ENCODE measurements at regions not wholly inside any gene's neighbourhood (a gene's known extent, or its start where the extent isn't known, plus 50 kb on each side); places are given as distances from the start of the nearest gene placed in this dataset.

GRCh38 chr1:72734415-72734814, 452.1 kb upstream of the NEGR1 start:
- DNase-seq, result no peak

- DNase-seq, result peak in 1 of 2 donors; percentile 0
Measured at GRCh38 chr1:72724951-72725861, 442.9 kb upstream of the NEGR1 start.

GRCh38 chr1:72705921-72706320, 423.6 kb upstream of the NEGR1 start:
- no peak for DNase-seq

- no peak for DNase-seq
Measured at GRCh38 chr1:72704841-72705477, 422.6 kb upstream of the NEGR1 start.

GRCh38 chr1:72697410-72697809, 415.1 kb upstream of the NEGR1 start:
- no peak for DNase-seq

- no peak for DNase-seq
Measured at GRCh38 chr1:72693899-72694298, 411.6 kb upstream of the NEGR1 start.

- no peak for DNase-seq
Measured at GRCh38 chr1:72693376-72693775, 411.0 kb upstream of the NEGR1 start.

- DNase-seq, result no peak
Measured at GRCh38 chr1:72690871-72691270, 408.5 kb upstream of the NEGR1 start.

- DNase-seq, result no peak
Measured at GRCh38 chr1:72678683-72679082, 396.3 kb upstream of the NEGR1 start.

GRCh38 chr1:72670902-72671301, 388.6 kb upstream of the NEGR1 start:
- DNase-seq, result no peak

GRCh38 chr1:72662918-72663317, 380.6 kb upstream of the NEGR1 start:
- no peak for DNase-seq

GRCh38 chr1:72650843-72651435, 368.6 kb upstream of the NEGR1 start:
- DNase-seq, result no peak

GRCh38 chr1:72649991-72650390, 367.7 kb upstream of the NEGR1 start:
- no peak for DNase-seq

GRCh38 chr1:72649211-72649888, 367.0 kb upstream of the NEGR1 start:
- DNase-seq, result no peak

GRCh38 chr1:72648465-72648864, 366.1 kb upstream of the NEGR1 start:
- DNase-seq, result no peak

- no peak for DNase-seq
Measured at GRCh38 chr1:72643142-72643541, 360.8 kb upstream of the NEGR1 start.

- no peak for DNase-seq
Measured at GRCh38 chr1:72637593-72637992, 355.3 kb upstream of the NEGR1 start.

GRCh38 chr1:72636631-72637030, 354.3 kb upstream of the NEGR1 start:
- DNase-seq, result no peak

GRCh38 chr1:72635719-72636118, 353.4 kb upstream of the NEGR1 start:
- DNase-seq, result no peak

- DNase-seq, result no peak
Measured at GRCh38 chr1:72634946-72635345, 352.6 kb upstream of the NEGR1 start.

GRCh38 chr1:72631449-72631848, 349.1 kb upstream of the NEGR1 start:
- no peak for DNase-seq

GRCh38 chr1:72623299-72623708, 341.0 kb upstream of the NEGR1 start:
- no peak for DNase-seq

GRCh38 chr1:72620453-72620852, 338.1 kb upstream of the NEGR1 start:
- DNase-seq, result no peak

All from CD4-positive, alpha-beta T cell treated with Interleukin-1 beta for 1 hour (primary cell).